ENCODE measurements at regions not wholly inside any gene's neighbourhood (a gene's known extent, or its start where the extent isn't known, plus 50 kb on each side); places are given as distances from the start of the nearest gene placed in this dataset.

- CTCF ChIA-PET = interaction anchor here (0.9 kb wide), 2 partner anchors 140 to 669 kb away, joined by 3 read pairs; no protein-coding TSS in a partner anchor
Measured at GRCh38 chr2:118186858-118187254, 98.6 kb downstream of the INSIG2 start.

More at GRCh38 chr2:118186858-118187254, 98.6 kb downstream of the INSIG2 start:
- POLR2A ChIA-PET = interaction anchor here (0.7 to 2.7 kb wide), 3 partner anchors 17 to 357 kb away, joined by 3 to 8 read pairs (median 3); partner anchors contain the start of gene INSIG2
- Mint-ChIP-seq H3K27me3 (ENCODE audit: low read depth) (peaks cover 11% of the 10 kb centered on the region), H3K4me3 (peak overlapping the region; percentile 88), H3K9me3 (no peaks in the 10 kb centered on the region), H3K36me3 (no peaks in the 10 kb centered on the region), H3K27ac (peak overlapping the region; percentile 99; the same call in 1 of the 2 replicates), H3K4me1 (peaks cover 52% of the 10 kb centered on the region)
- DNase-seq (ENCODE audit: low spot score) = no peak
- no peak for ATAC-seq
- no peak for TF ChIP-seq ZNF219 (CRISPR knock-in tag; IDR thresholded peaks at IDR 0.05; ENCODE audit: borderline replicate concordance)
- no peak for TF ChIP-seq USF1 (CRISPR knock-in tag; IDR thresholded peaks at IDR 0.05)
- no peak for TF ChIP-seq NFYB (CRISPR knock-in tag; conservative IDR thresholded peaks at IDR 0.05; ENCODE audit: low read depth)
- no peak for TF ChIP-seq ESRRA (CRISPR knock-in tag; IDR thresholded peaks at IDR 0.05; ENCODE audit: borderline replicate concordance)
- TF ChIP-seq TEAD4 (CRISPR knock-in tag; IDR thresholded peaks at IDR 0.05) = no peak
- no peak for TF ChIP-seq NR2C2 (CRISPR knock-in tag; IDR thresholded peaks at IDR 0.05)
- no peak for TF ChIP-seq TCF7 (CRISPR knock-in tag; IDR thresholded peaks at IDR 0.05; ENCODE audit: low read depth)
- no peak for TF ChIP-seq ZNF121 (CRISPR knock-in tag; IDR thresholded peaks at IDR 0.05)
- TF ChIP-seq, protein P1, sequence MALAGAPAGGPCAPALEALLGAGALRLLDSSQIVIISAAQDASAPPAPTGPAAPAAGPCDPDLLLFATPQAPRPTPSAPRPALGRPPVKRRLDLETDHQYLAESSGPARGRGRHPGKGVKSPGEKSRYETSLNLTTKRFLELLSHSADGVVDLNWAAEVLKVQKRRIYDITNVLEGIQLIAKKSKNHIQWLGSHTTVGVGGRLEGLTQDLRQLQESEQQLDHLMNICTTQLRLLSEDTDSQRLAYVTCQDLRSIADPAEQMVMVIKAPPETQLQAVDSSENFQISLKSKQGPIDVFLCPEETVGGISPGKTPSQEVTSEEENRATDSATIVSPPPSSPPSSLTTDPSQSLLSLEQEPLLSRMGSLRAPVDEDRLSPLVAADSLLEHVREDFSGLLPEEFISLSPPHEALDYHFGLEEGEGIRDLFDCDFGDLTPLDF (CRISPR knock-in tag; IDR thresholded peaks at IDR 0.05) = no peak
- no peak for TF ChIP-seq CTCF (IDR thresholded peaks at IDR 0.05)
- TF ChIP-seq, protein P2, sequence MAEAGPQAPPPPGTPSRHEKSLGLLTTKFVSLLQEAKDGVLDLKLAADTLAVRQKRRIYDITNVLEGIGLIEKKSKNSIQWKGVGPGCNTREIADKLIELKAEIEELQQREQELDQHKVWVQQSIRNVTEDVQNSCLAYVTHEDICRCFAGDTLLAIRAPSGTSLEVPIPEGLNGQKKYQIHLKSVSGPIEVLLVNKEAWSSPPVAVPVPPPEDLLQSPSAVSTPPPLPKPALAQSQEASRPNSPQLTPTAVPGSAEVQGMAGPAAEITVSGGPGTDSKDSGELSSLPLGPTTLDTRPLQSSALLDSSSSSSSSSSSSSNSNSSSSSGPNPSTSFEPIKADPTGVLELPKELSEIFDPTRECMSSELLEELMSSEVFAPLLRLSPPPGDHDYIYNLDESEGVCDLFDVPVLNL (CRISPR knock-in tag; IDR thresholded peaks at IDR 0.05; ENCODE audit: borderline replicate concordance, low read depth) = no peak
- no peak for TF ChIP-seq OVOL2 (CRISPR knock-in tag; IDR thresholded peaks at IDR 0.05; ENCODE audit: borderline replicate concordance)
- TF ChIP-seq ATF6 (CRISPR knock-in tag; IDR thresholded peaks at IDR 0.05) = no peak
- TF ChIP-seq, protein P3, sequence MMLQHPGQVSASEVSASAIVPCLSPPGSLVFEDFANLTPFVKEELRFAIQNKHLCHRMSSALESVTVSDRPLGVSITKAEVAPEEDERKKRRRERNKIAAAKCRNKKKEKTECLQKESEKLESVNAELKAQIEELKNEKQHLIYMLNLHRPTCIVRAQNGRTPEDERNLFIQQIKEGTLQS (CRISPR knock-in tag; conservative IDR thresholded peaks at IDR 0.05) = no peak
- no peak for TF ChIP-seq EMX1 (CRISPR knock-in tag; IDR thresholded peaks at IDR 0.05)
- TF ChIP-seq, protein P4, sequence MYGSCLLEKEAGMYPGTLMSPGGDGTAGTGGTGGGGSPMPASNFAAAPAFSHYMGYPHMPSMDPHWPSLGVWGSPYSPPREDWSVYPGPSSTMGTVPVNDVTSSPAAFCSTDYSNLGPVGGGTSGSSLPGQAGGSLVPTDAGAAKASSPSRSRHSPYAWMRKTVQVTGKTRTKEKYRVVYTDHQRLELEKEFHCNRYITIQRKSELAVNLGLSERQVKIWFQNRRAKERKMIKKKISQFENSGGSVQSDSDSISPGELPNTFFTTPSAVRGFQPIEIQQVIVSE (CRISPR knock-in tag; IDR thresholded peaks at IDR 0.05; ENCODE audit: borderline replicate concordance) = no peak
- TF ChIP-seq ATF1 (CRISPR knock-in tag; IDR thresholded peaks at IDR 0.05) = no peak

All from WTC11 (cell line).